HEK293T (cell line): ENCODE measurements at regions not wholly inside any gene's neighbourhood (a gene's known extent, or its start where the extent isn't known, plus 50 kb on each side); places are given as distances from the start of the nearest gene placed in this dataset.

ENCODE experiments used
- CTCF ChIA-PET: fragments of 350-600 bp; formaldehyde crosslinking; extraction: SDS; loops from one replicate; lab custom pipeline; 2021; ENCODE audit warnings: antibody characterized with exemption, inconsistent platforms; lab: Yijun Ruan, JAX
- POLR2A ChIA-PET: fragments of 350-600 bp; formaldehyde crosslinking; extraction: SDS; loops from one replicate; lab custom pipeline; 2020; ENCODE audit warnings: antibody characterized with exemption, inconsistent platforms; lab: Yijun Ruan, JAX
- DNase-seq: peaks from one replicate; pipeline ENCODE4 v3.0.0; 2012; ENCODE audit warnings: mixed read lengths; ENCODE audit errors: extremely low spot score
- ARNT ChIP-seq: fragments of 450-650 bp; IDR thresholded peaks from 2 replicates; pipeline ENCODE4 v1.6.1; 2017; ENCODE audit warnings: mild to moderate bottlenecking
- BHLHE40 ChIP-seq: fragments of 450-650 bp; IDR thresholded peaks from 2 replicates; pipeline ENCODE4 v1.6.1; 2016; ENCODE audit warnings: mild to moderate bottlenecking, moderate library complexity, borderline replicate concordance
- CTBP1 ChIP-seq: fragments of 450-650 bp; IDR thresholded peaks from 2 replicates; pipeline ENCODE4 v1.6.1; 2016; ENCODE audit warnings: borderline replicate concordance
- ELF4 ChIP-seq: fragments of 450-650 bp; IDR thresholded peaks from 2 replicates; pipeline ENCODE4 v1.6.1; 2017; ENCODE audit warnings: antibody characterized with exemption
- FOXA1 ChIP-seq: fragments of 450-650 bp; IDR thresholded peaks from 2 replicates; pipeline ENCODE4 v1.6.1; 2016; ENCODE audit warnings: mild to moderate bottlenecking
- FOXK2 ChIP-seq: fragments of 450-650 bp; IDR thresholded peaks from 2 replicates; pipeline ENCODE4 v1.6.1; 2016; ENCODE audit warnings: mild to moderate bottlenecking
- FOXM1 ChIP-seq: fragments of 450-650 bp; IDR thresholded peaks from 2 replicates; pipeline ENCODE4 v1.6.1; 2017; ENCODE audit warnings: mild to moderate bottlenecking, borderline replicate concordance
- HDGF ChIP-seq: fragments of 450-650 bp; IDR thresholded peaks from 2 replicates; pipeline ENCODE4 v1.6.1; 2017; ENCODE audit warnings: antibody characterized with exemption, borderline replicate concordance
- L3MBTL2 ChIP-seq: fragments of 450-650 bp; conservative IDR thresholded peaks from 2 replicates; pipeline ENCODE4 v1.6.1; 2016; ENCODE audit warnings: mild to moderate bottlenecking
- LEF1 ChIP-seq: fragments of 450-650 bp; IDR thresholded peaks from 2 replicates; pipeline ENCODE4 v1.6.1; 2017; ENCODE audit warnings: mild to moderate bottlenecking, borderline replicate concordance
- NFRKB ChIP-seq: fragments of 450-650 bp; IDR thresholded peaks from 2 replicates; pipeline ENCODE4 v1.6.1; 2016; ENCODE audit warnings: mild to moderate bottlenecking, moderate library complexity
- PKNOX1 ChIP-seq: fragments of 450-650 bp; IDR thresholded peaks from 2 replicates; pipeline ENCODE4 v1.6.1; 2016
- SP1 ChIP-seq: fragments of 450-650 bp; IDR thresholded peaks from 2 replicates; pipeline ENCODE4 v1.6.1; 2017
- SUZ12 ChIP-seq: fragments of 450-650 bp; IDR thresholded peaks from 2 replicates; pipeline ENCODE4 v1.6.1; 2016; ENCODE audit warnings: mild to moderate bottlenecking
- TARDBP ChIP-seq: fragments of 450-650 bp; IDR thresholded peaks from 2 replicates; pipeline ENCODE4 v1.6.1; 2016
- ZNF384 ChIP-seq: fragments of 450-650 bp; IDR thresholded peaks from 2 replicates; pipeline ENCODE4 v1.6.1; 2016

- DNase-seq: no peak
- ChIA-PET POLR2A (no interaction called here), CTCF (no interaction called here)
- no peak for TF ChIP-seq CTBP1
- TF ChIP-seq FOXM1: no peak
- TF ChIP-seq FOXA1: no peak
- TF ChIP-seq FOXK2: no peak
- no peak for TF ChIP-seq TARDBP
- TF ChIP-seq ZNF384: no peak
- TF ChIP-seq ARNT: no peak
- TF ChIP-seq BHLHE40: no peak
- no peak for TF ChIP-seq ELF4
- TF ChIP-seq SP1: no peak
- no peak for TF ChIP-seq L3MBTL2
- TF ChIP-seq PKNOX1: no peak
- TF ChIP-seq LEF1: no peak
- TF ChIP-seq NFRKB: no peak
These were observed 236.0 kb upstream of the SGK1 start for GRCh38 chr6:134553936-134554335.

GRCh38 chr6:134551245-134551960, 233.5 kb upstream of the SGK1 start:
- TF ChIP-seq FOXM1 (no peak), BHLHE40 (no peak), HDGF (no peak), TARDBP (no peak), FOXA1 (no peak), LEF1 (no peak), SUZ12 (no peak), ZNF384 (no peak), CTBP1 (no peak), SP1 (no peak), FOXK2 (no peak), ELF4 (no peak), L3MBTL2 (no peak)
- ChIA-PET CTCF (interaction anchor here (0.7 kb wide), 1 partner anchor 9 kb away, joined by 4 read pairs; no protein-coding TSS in a partner anchor), POLR2A (no interaction called here)
- DNase-seq: no peak

- DNase-seq: no peak
- ChIA-PET POLR2A (no interaction called here), CTCF (no interaction called here)
- TF ChIP-seq ZNF384 (no peak), FOXA1 (no peak), TARDBP (no peak), SUZ12 (no peak), BHLHE40 (no peak), LEF1 (no peak), L3MBTL2 (no peak), FOXK2 (no peak), NFRKB (no peak), HDGF (no peak), FOXM1 (no peak)
These were observed 232.7 kb upstream of the SGK1 start for GRCh38 chr6:134550604-134551003.

GRCh38 chr6:134549854-134550253, 231.9 kb upstream of the SGK1 start:
- TF ChIP-seq LEF1: no peak
- no peak for TF ChIP-seq SUZ12
- TF ChIP-seq CTBP1: no peak
- CTCF ChIA-PET: no interaction called here
- no peak for DNase-seq
- POLR2A ChIA-PET: no interaction called here

GRCh38 chr6:134546962-134547645, 229.2 kb upstream of the SGK1 start:
- CTCF ChIA-PET: no interaction called here
- POLR2A ChIA-PET: no interaction called here
- no peak for TF ChIP-seq ZNF384
- no peak for TF ChIP-seq LEF1
- TF ChIP-seq TARDBP: no peak
- no peak for TF ChIP-seq ELF4
- no peak for TF ChIP-seq SUZ12
- no peak for TF ChIP-seq HDGF
- TF ChIP-seq NFRKB: no peak
- TF ChIP-seq FOXA1: no peak
- TF ChIP-seq PKNOX1: no peak
- TF ChIP-seq FOXK2: no peak
- no peak for TF ChIP-seq SP1
- TF ChIP-seq BHLHE40: no peak
- no peak for TF ChIP-seq FOXM1
- no peak for TF ChIP-seq L3MBTL2
- no peak for TF ChIP-seq ARNT
- no peak for TF ChIP-seq CTBP1
- no peak for DNase-seq

- TF ChIP-seq SP1 (no peak), ELF4 (no peak), FOXM1 (no peak), NFRKB (no peak), ZNF384 (no peak), SUZ12 (no peak), TARDBP (no peak), L3MBTL2 (no peak), FOXA1 (no peak), CTBP1 (no peak), HDGF (no peak), LEF1 (no peak), ARNT (no peak), BHLHE40 (no peak), PKNOX1 (no peak), FOXK2 (no peak)
- ChIA-PET POLR2A (no interaction called here), CTCF (no interaction called here)
- no peak for DNase-seq
These were observed 226.8 kb upstream of the SGK1 start for GRCh38 chr6:134544737-134545136.
